GM19455 (cell line): ENCODE measurements at regions not wholly inside any gene's neighbourhood (a gene's known extent, or its start where the extent isn't known, plus 50 kb on each side); places are given as distances from the start of the nearest gene placed in this dataset.
"Not testable (repeated sequence)": the region's sequence is repeated elsewhere in the genome, so short reads cannot be mapped to it uniquely, and the experiment has no call there.

ENCODE experiments used
- ATAC-seq: cut with Tn5 transposase; IDR thresholded peaks from one replicate; pipeline ENCODE4 v1.9.1; 2021; ENCODE audit not compliant: unreplicated experiment

GRCh38 chr6:14881398-14881797, 364.5 kb upstream of the JARID2 start:
- no peak for ATAC-seq

DNA sequence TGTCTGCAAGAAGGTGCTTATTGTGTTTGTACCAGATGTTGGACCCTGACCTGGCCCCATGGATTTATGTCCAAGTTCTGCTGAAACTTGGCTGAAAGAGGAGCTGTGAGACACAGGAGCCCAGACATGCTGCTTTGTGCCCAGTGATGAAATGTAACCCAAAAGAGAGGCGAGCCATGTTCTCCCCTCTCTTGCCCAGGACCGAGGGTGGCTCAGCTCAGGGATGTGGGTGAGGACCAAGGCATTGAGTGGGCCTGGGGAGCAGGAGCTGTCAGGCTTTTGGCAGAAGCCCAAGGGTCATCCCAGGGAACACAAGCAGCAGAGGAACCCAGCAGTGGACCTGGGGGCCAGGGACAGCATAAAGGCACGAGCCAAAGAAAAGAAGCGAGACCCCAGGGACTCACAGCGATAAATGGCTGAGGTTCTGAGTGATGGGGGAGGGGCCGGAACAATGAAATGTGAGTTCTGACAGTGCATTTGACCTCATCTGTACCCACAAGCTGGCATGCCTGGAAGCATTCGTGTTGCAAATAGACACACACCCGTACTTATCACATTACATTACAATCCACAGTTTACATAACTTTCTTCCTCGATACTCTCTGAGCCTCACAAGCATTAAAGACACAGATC, 363.4 kb upstream of the JARID2 start:
- ATAC-seq: no peak

- ATAC-seq: no peak
Observed at GRCh38 chr6:14883921-14884320, 361.9 kb upstream of the JARID2 start.

DNA sequence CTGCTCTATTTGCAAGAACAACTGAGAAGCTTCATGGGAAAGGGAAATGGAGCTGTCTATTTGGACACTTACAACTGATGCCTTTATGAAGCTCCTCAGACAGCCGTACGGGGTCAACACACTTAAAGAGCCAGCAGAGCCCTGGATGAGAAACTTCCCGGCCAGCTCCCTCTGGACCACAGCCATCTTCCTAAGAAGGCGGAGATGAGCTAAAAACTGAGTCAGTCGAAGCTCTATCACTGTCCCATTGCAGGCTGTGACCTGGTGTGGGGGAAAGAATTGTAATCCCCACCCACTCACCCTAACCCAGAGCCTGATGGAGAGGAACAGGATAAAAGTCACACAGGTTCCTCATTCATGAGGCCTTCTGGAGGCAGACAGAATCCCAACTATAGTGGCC, 360.4 kb upstream of the JARID2 start:
- ATAC-seq: no peak

DNA sequence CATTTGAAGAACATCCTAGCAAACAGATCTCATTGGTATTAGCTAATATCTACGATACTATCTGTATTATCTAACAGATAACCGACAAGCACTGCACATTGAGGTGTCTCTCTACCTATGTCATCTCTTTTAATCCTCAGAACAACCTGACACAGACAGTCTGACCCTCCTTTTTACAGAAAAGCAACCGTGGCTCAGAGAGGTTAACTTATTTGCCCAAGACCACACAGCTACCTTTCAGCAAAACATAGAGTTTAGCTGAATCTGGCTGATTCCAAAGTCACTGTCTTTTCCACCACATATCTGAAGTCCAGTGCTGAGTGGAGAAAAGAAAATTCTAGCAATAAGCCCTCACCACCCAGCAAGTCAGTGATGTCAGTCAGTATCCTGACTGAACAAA, 358.7 kb upstream of the JARID2 start:
- ATAC-seq: no peak

- ATAC-seq: no peak
Observed at GRCh38 chr6:14887986-14888574, 357.8 kb upstream of the JARID2 start.

DNA sequence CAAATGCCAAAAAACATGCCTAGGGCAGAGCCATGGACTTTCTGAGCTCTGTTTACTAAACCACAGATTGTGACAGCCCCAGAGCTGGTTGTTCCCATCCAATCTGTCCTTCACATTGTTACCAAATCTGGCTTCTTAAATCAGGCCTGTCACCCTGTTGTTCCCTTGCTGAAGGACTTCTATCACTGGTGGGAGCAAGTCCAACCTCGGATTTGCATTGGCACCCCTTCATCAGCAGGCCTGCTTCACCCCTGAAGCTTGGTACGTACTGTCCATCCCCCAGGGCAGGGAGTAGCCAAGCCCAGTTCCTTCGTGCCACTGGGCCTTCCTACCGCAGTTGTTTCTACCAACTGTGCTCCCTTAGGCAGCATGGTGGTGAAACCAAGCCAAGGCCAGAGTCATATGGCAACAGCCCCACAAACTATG, 357.3 kb upstream of the JARID2 start:
- no peak for ATAC-seq

DNA sequence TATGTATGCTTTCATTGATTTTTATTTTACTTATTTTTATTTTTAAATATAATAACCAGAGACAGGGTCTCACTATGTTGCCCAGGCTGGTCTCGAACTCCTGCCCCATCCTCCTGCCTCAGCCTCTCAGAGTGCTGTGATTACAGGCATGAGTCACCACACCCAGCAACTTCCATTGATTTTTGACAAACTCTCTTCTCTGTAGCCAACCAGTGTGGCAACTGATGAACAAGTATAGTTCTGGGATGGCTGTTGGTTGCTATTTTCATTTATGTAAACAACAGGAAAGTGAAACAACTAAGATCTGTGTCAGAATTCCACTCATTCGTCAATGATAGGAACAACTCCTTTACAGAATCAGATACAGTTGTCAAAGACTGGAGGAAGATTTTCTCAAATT, 356.7 kb upstream of the JARID2 start:
- no peak for ATAC-seq

- no peak for ATAC-seq
Observed at GRCh38 chr6:14889611-14890593, 356.0 kb upstream of the JARID2 start.

- not testable (repeated sequence) for ATAC-seq
Observed at GRCh38 chr6:14891820-14892375, 354.0 kb upstream of the JARID2 start.

DNA sequence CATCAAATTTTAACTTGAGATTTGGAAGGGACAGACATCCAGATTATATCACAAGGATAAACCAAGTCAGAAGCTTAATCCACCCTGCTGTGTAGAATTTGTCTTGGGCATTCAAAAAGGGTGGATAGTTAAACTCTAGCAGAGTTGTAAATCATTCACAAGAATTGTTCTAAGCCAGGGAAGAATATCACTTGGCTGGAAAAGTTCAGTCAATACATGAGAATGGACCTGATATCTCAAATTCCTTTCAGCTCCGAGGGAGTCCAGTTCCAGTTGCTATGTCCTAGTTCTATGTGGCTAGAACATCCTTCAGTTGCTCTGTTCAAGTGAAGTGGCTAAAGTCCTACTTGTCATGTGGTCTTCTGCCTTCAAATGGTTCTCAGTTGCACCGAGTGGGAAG, 351.8 kb upstream of the JARID2 start:
- ATAC-seq: no peak

- ATAC-seq: no peak
Observed at GRCh38 chr6:14896475-14896874, 349.4 kb upstream of the JARID2 start.

- no peak for ATAC-seq
Observed at GRCh38 chr6:14897831-14898230, 348.0 kb upstream of the JARID2 start.

DNA sequence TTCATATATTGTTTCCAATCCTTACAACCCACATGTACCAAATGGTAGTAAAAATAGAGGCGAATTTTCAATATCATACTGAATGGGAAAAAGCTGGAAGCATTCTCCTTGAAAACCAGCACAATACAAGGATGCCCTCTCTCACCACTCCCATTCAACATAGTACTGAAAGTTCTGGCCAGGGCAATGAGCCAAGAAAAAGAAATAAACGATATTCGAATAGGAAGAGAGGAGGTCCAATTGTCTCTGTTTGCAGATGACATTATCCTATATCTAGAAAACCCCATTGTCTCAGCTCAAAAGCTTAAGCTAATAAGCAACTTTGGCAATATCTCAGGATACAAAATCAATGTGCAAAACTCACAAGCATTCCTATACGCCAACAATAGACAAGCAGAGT, 346.4 kb upstream of the JARID2 start:
- ATAC-seq: not testable (repeated sequence)

DNA sequence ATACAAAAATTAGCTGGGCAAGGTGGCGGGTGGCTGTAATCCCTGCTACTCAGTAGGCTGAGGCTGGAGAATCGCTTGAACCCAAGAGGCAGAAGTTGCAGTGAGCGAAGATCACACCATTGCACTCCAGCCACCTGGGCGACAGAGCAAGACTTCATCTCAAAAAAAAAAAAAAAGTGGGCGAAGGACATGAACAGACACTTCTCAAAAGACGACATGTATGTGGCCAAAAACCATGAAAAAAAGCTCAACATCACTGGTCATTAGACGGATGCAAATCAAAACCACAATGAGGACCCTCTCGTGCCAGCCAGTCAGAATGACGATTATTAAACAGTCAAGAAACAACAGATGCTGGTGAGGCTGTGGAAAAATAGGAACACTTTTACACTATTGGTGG, 344.9 kb upstream of the JARID2 start:
- ATAC-seq: no peak

GRCh38 chr6:14903176-14904038, 342.5 kb upstream of the JARID2 start:
- no peak for ATAC-seq

GRCh38 chr6:14905201-14905600, 340.7 kb upstream of the JARID2 start:
- ATAC-seq: no peak

DNA sequence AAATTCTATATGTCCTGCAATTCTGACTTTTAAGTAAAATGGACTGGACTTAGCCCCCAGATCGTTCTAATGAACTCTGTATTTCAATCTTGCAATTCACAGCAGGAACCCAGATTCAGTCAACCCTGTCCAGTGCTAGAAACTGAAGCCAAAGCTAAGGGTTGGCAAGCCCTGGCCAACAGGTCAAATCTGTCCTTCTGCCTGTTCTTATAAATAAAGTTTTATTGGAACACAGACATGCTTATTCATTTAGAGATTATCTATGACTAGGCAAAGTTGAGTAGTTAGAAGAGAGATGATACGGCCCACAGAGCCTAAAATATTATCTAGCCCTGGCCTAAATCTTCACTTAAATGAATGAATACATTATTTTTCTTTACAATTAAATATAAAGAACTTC, 339.2 kb upstream of the JARID2 start:
- no peak for ATAC-seq

DNA sequence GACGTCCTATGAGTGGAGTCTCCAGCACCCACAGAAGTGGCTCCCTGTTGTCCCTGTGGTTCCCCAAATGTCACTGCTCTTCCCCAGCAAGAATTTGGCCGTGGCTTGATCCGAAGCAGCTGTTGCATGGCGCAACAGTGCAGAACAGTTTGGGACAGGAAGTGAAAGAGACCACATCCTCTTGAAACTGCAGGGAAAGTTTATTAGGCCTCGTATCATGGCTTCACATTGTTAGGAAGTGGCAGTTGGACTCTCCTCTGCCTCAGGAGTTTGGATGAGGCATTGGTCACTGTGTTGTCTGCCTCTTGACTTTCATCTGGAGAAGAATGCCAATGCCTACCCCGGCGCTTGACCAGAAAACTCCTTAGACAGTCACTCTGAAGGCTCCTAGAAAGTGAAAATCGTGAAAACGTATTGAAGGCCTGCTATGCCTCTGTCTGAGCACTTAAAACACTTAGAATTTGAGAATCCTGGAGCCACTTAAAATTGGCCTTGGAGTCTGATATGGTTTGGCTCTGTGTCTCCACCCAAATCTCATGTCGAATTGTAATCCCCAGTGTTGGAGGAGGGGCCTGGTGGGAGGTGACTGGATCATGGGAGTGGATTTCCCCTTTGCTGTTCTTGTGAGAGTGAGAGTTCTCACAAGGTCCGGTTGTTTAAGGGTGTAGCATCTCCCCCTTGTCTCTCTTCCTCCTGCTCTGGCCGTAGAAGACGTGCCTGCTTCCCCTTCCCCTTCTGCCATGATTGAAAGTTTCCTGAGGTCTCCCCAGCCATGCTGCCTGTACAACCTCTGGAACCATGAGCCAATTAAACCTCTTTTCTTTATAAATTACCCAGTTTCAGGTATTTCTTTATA, 334.9 kb upstream of the JARID2 start:
- no peak for ATAC-seq

DNA sequence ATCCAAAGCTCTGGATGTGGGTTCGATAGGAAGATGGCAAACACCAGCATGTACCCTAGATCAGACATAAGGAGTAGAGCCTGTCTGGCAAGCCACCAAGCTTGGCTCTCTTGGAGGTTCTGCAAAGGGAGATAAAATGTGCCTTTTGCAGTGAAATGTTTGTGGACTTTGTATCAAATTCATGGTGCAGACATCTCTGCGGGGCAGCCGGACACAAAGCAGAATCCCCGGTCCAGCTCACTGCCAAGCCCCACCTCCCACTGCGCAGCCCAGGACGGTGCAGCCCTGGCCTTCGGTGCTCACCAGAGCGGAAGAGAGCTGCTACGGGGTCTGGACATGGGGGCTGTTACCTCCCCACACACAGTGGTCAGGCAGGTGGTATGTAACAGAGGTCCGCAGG, 333.6 kb upstream of the JARID2 start:
- no peak for ATAC-seq
